CD4-positive, CD25-positive, alpha-beta regulatory T cell (primary cell): ENCODE measurements at regions not wholly inside any gene's neighbourhood (a gene's known extent, or its start where the extent isn't known, plus 50 kb on each side); places are given as distances from the start of the nearest gene placed in this dataset.

Source experiments
- ATAC-seq, 2 donors: fragments of 150-1000 bp; cut with Tn5 transposase; one replicate each; pipeline ENCODE4 v1.10.0; 2021; ENCODE audit warnings: low read depth in 2 of 2, moderate number of reproducible peaks in 2 of 2, moderate library complexity in 1 of 2
- DNase-seq, 3 donors: peaks; one replicate each; pipeline versions ENCODE4 v3.0.0 to v3.0.0-alpha.2; 2012 to 2022; ENCODE audit warnings: mixed read lengths in 1 of 3
- H3K27ac ChIP-seq: one replicate; pipeline ENCODE4 v1.7.0; 2013; ENCODE audit warnings: mild to moderate bottlenecking, low read length; ENCODE audit not compliant: insufficient read depth, poor library complexity, severe bottlenecking
- H3K27me3 ChIP-seq: one replicate; pipeline ENCODE4 v1.7.0; 2013; ENCODE audit warnings: low read length; ENCODE audit not compliant: control insufficient read depth, insufficient read depth
- H3K36me3 ChIP-seq: one replicate; pipeline ENCODE4 v1.7.0; 2013; ENCODE audit warnings: mild to moderate bottlenecking, low read length, moderate library complexity; ENCODE audit not compliant: control insufficient read depth, insufficient read depth
- H3K4me1 ChIP-seq: 2 replicates; pipeline ENCODE4 v1.7.0; 2013; ENCODE audit warnings: mild to moderate bottlenecking, low read length; ENCODE audit not compliant: insufficient read depth, control insufficient read depth, poor library complexity, severe bottlenecking
- H3K4me3 ChIP-seq: one replicate; pipeline ENCODE4 v1.7.0; 2013; ENCODE audit warnings: low read depth, mild to moderate bottlenecking, low read length, moderate library complexity
- H3K9me3 ChIP-seq, 2 experiments: 1 replicate in 1 of 2; 2 replicates in 1 of 2; pipeline ENCODE4 v1.7.0; 2013; ENCODE audit warnings: low read length in 2 of 2, mild to moderate bottlenecking in 1 of 2, moderate library complexity in 1 of 2; ENCODE audit not compliant: control insufficient read depth in 2 of 2
- H3K27ac Mint-ChIP-seq, 3 donors: one replicate each; pipeline ENCODE4 v1.8.0; 2020 to 2022; ENCODE audit warnings: mild to moderate bottlenecking in 3 of 3, mixed read lengths in 3 of 3, moderate library complexity in 2 of 3
- H3K27me3 Mint-ChIP-seq: one replicate; pipeline ENCODE4 v1.8.0; 2022; ENCODE audit warnings: mild to moderate bottlenecking, mixed read lengths
- H3K36me3 Mint-ChIP-seq: one replicate; pipeline ENCODE4 v1.8.0; 2020; ENCODE audit warnings: mixed read lengths
- H3K4me1 Mint-ChIP-seq, 4 donors: one replicate each; pipeline ENCODE4 v1.8.0; 2020 to 2022; ENCODE audit warnings: mixed read lengths in 4 of 4, mild to moderate bottlenecking in 1 of 4
- H3K4me3 Mint-ChIP-seq, 4 donors: one replicate each; pipeline ENCODE4 v1.8.0; 2020 to 2022; ENCODE audit warnings: mild to moderate bottlenecking in 4 of 4, mixed read lengths in 4 of 4, moderate library complexity in 3 of 4
- H3K9me3 Mint-ChIP-seq, 7 donors: one replicate each; pipeline ENCODE4 v1.8.0; 2020 to 2022; ENCODE audit warnings: mixed read lengths in 7 of 7, mild to moderate bottlenecking in 3 of 7, moderate library complexity in 2 of 7

GRCh38 chr12:17322090-17322489 is 716.1 kb upstream of the LMO3 start:
- Histone ChIP-seq H3K9me3 (peaks cover 2 to 8% of the 10 kb centered on the region in 2 experiments), H3K4me1 (no peaks in the 10 kb centered on the region), H3K4me3 (no peak overlapping the region), H3K36me3 (no peaks in the 10 kb centered on the region), H3K27me3 (no peaks in the 10 kb centered on the region), H3K27ac (no peak overlapping the region)
- H3K4me1 Mint-ChIP-seq: no peaks in the 10 kb centered on the region
- H3K36me3 Mint-ChIP-seq: no peaks in the 10 kb centered on the region
- H3K27ac Mint-ChIP-seq: no peak overlapping the region
- no peak for DNase-seq
- ATAC-seq: no peak
- H3K9me3 Mint-ChIP-seq: peaks cover 6 to 26% (median 12%) of the 10 kb centered on the region in 7 donors
- no peaks in the 10 kb centered on the region for H3K27me3 Mint-ChIP-seq
- no peak overlapping the region for H3K4me3 Mint-ChIP-seq

- H3K4me3 ChIP-seq: no peak overlapping the region
- H3K27ac Mint-ChIP-seq: no peak overlapping the region
Observed at GRCh38 chr12:17304503-17305347, 698.8 kb upstream of the LMO3 start.

GRCh38 chr12:17302001-17302400 is 696.0 kb upstream of the LMO3 start:
- ATAC-seq (no peak), DNase-seq (no peak)
- Histone ChIP-seq H3K4me3 (no peak overlapping the region), H3K4me1 (no peaks in the 10 kb centered on the region), H3K9me3 (peaks cover 2 to 37% of the 10 kb centered on the region in 2 experiments), H3K27me3 (no peaks in the 10 kb centered on the region), H3K27ac (no peak overlapping the region), H3K36me3 (no peaks in the 10 kb centered on the region)
- Mint-ChIP-seq H3K36me3 (no peaks in the 10 kb centered on the region), H3K9me3 (peaks cover 0 to 39% (median 14%) of the 10 kb centered on the region in 7 donors), H3K4me3 (no peak overlapping the region), H3K4me1 (no peaks in the 10 kb centered on the region), H3K27ac (no peak overlapping the region), H3K27me3 (no peaks in the 10 kb centered on the region)

More at GRCh38 chr12:17304503-17305347, 698.8 kb upstream of the LMO3 start:
- Mint-ChIP-seq H3K9me3 (peaks cover 0 to 36% (median 12%) of the 10 kb centered on the region in 7 donors), H3K36me3 (no peaks in the 10 kb centered on the region), H3K27me3 (no peaks in the 10 kb centered on the region), H3K4me1 (no peaks in the 10 kb centered on the region), H3K4me3 (no peak overlapping the region)
- Histone ChIP-seq H3K9me3 (peaks cover 2 to 26% of the 10 kb centered on the region in 2 experiments), H3K27me3 (no peaks in the 10 kb centered on the region), H3K27ac (no peak overlapping the region), H3K36me3 (no peaks in the 10 kb centered on the region), H3K4me1 (no peaks in the 10 kb centered on the region)
- ATAC-seq: no peak
- DNase-seq: no peak

- no peaks in the 10 kb centered on the region for H3K27me3 ChIP-seq
- Mint-ChIP-seq H3K4me3 (no peak overlapping the region), H3K27me3 (no peaks in the 10 kb centered on the region), H3K4me1 (no peaks in the 10 kb centered on the region), H3K36me3 (no peaks in the 10 kb centered on the region), H3K9me3 (peaks cover 1 to 40% (median 14%) of the 10 kb centered on the region in 7 donors), H3K27ac (no peak overlapping the region)
- no peak for ATAC-seq
- no peak for DNase-seq
- H3K27ac ChIP-seq: no peak overlapping the region
- no peak overlapping the region for H3K4me3 ChIP-seq
- no peaks in the 10 kb centered on the region for H3K4me1 ChIP-seq
- peaks cover 2 to 37% of the 10 kb centered on the region in 2 experiments for H3K9me3 ChIP-seq
- no peaks in the 10 kb centered on the region for H3K36me3 ChIP-seq
Observed at GRCh38 chr12:17301544-17301943, 695.6 kb upstream of the LMO3 start.

- Mint-ChIP-seq H3K4me1 (no peaks in the 10 kb centered on the region), H3K27ac (no peak overlapping the region), H3K9me3 (peaks cover 2 to 25% (median 13%) of the 10 kb centered on the region in 7 donors), H3K4me3 (no peak overlapping the region), H3K36me3 (no peaks in the 10 kb centered on the region), H3K27me3 (no peaks in the 10 kb centered on the region)
- DNase-seq (no peak), ATAC-seq (no peak)
- no peak overlapping the region for H3K4me3 ChIP-seq
- no peaks in the 10 kb centered on the region for H3K36me3 ChIP-seq
- H3K9me3 ChIP-seq: peaks cover 3 to 23% of the 10 kb centered on the region in 2 experiments
- no peak overlapping the region for H3K27ac ChIP-seq
- H3K4me1 ChIP-seq: no peaks in the 10 kb centered on the region
- no peaks in the 10 kb centered on the region for H3K27me3 ChIP-seq
Observed at GRCh38 chr12:17296882-17297281, 690.9 kb upstream of the LMO3 start.

- Mint-ChIP-seq H3K4me3 (no peak overlapping the region), H3K27me3 (no peaks in the 10 kb centered on the region), H3K27ac (no peak overlapping the region), H3K36me3 (no peaks in the 10 kb centered on the region), H3K4me1 (no peaks in the 10 kb centered on the region), H3K9me3 (peaks cover 3 to 31% (median 8%) of the 10 kb centered on the region in 7 donors)
- H3K9me3 ChIP-seq: peaks cover 0 to 13% of the 10 kb centered on the region in 2 experiments
- no peak for ATAC-seq
- DNase-seq: no peak
- no peaks in the 10 kb centered on the region for H3K27me3 ChIP-seq
- H3K4me1 ChIP-seq: no peaks in the 10 kb centered on the region
- no peak overlapping the region for H3K27ac ChIP-seq
- H3K36me3 ChIP-seq: no peaks in the 10 kb centered on the region
- H3K4me3 ChIP-seq: no peak overlapping the region
Observed at GRCh38 chr12:17286874-17287273, 680.9 kb upstream of the LMO3 start.

- Mint-ChIP-seq H3K9me3 (peaks cover 3 to 30% (median 10%) of the 10 kb centered on the region in 7 donors), H3K4me3 (no peak overlapping the region)
Observed at GRCh38 chr12:17284873-17285272, 678.9 kb upstream of the LMO3 start.

GRCh38 chr12:17283563-17283962 is 677.6 kb upstream of the LMO3 start:
- no peaks in the 10 kb centered on the region for H3K4me1 Mint-ChIP-seq
- H3K36me3 Mint-ChIP-seq: no peaks in the 10 kb centered on the region
- H3K27ac ChIP-seq: no peak overlapping the region
- no peak overlapping the region for H3K4me3 ChIP-seq
- no peak overlapping the region for H3K27ac Mint-ChIP-seq
- no peak for ATAC-seq
- peaks cover 0 to 13% of the 10 kb centered on the region in 2 experiments for H3K9me3 ChIP-seq
- no peaks in the 10 kb centered on the region for H3K36me3 ChIP-seq
- H3K4me3 Mint-ChIP-seq: no peak overlapping the region
- H3K9me3 Mint-ChIP-seq: peaks cover 3 to 24% (median 10%) of the 10 kb centered on the region in 7 donors
- no peak for DNase-seq
- H3K27me3 ChIP-seq: no peaks in the 10 kb centered on the region
- no peaks in the 10 kb centered on the region for H3K4me1 ChIP-seq
- no peaks in the 10 kb centered on the region for H3K27me3 Mint-ChIP-seq

More at GRCh38 chr12:17284873-17285272, 678.9 kb upstream of the LMO3 start:
- H3K27ac ChIP-seq: no peak overlapping the region
- H3K27me3 ChIP-seq: no peaks in the 10 kb centered on the region
- ATAC-seq: no peak
- no peaks in the 10 kb centered on the region for H3K4me1 ChIP-seq
- peaks cover 0 to 13% of the 10 kb centered on the region in 2 experiments for H3K9me3 ChIP-seq
- no peak overlapping the region for H3K4me3 ChIP-seq
- no peaks in the 10 kb centered on the region for H3K36me3 Mint-ChIP-seq
- no peaks in the 10 kb centered on the region for H3K27me3 Mint-ChIP-seq
- H3K4me1 Mint-ChIP-seq: no peaks in the 10 kb centered on the region
- no peak overlapping the region for H3K27ac Mint-ChIP-seq
- no peak for DNase-seq
- H3K36me3 ChIP-seq: no peaks in the 10 kb centered on the region
